HEK293 (cell line): ENCODE measurements at regions not wholly inside any gene's neighbourhood (a gene's known extent, or its start where the extent isn't known, plus 50 kb on each side); places are given as distances from the start of the nearest gene placed in this dataset.

Experiments
- CTCF ChIA-PET: fragments of 350-600 bp; formaldehyde crosslinking; extraction: SDS; loops from one replicate; lab custom pipeline; 2021; ENCODE audit warnings: antibody characterized with exemption; lab: Yijun Ruan, JAX
- POLR2A ChIA-PET: fragments of 300-600 bp; formaldehyde crosslinking; extraction: SDS; loops from one replicate; lab custom pipeline; 2020; ENCODE audit warnings: antibody characterized with exemption, inconsistent platforms; lab: Yijun Ruan, JAX
- H3K27ac ChIP-seq: fragments of 200-500 bp; sonication (Bioruptor generic); 2 replicates; pipeline ENCODE4 v1.5.1; 2014; ENCODE audit warnings: low read depth, low read length, control low read depth, inconsistent platforms; ENCODE audit errors: extremely low read depth
- H3K36me3 ChIP-seq, 2 experiments: fragments of 200-500 bp in 1 of 2; sonication (Bioruptor generic) in 1 of 2; 1 replicate in 1 of 2; 2 replicates in 1 of 2; pipeline ENCODE4 v1.5.1; 2014 to 2017; ENCODE audit warnings: inconsistent platforms in 2 of 2, low read length in 2 of 2; ENCODE audit not compliant: control insufficient read depth in 2 of 2, insufficient read depth in 1 of 2
- H3K4me1 ChIP-seq: fragments of 200-500 bp; sonication (Bioruptor generic); 2 replicates; pipeline ENCODE4 v1.5.1; 2014; ENCODE audit warnings: mild to moderate bottlenecking, low read length, inconsistent platforms; ENCODE audit not compliant: control insufficient read depth, insufficient read depth
- H3K4me3 ChIP-seq: 2 replicates; pipeline ENCODE4 v1.5.1; 2011; ENCODE audit warnings: low read depth, mild to moderate bottlenecking, control low read depth, low read length, moderate library complexity
- H3K9me3 ChIP-seq: fragments of 200-500 bp; sonication (Bioruptor generic); 2 replicates; pipeline ENCODE4 v1.5.1; 2014; ENCODE audit warnings: low read depth, low read length, inconsistent platforms; ENCODE audit not compliant: control insufficient read depth, insufficient read depth
- GLIS2 ChIP-seq: fragments of 450-650 bp; formaldehyde crosslinking; IDR thresholded peaks from 2 replicates; pipeline ENCODE4 v1.5.1; 2016; ENCODE audit warnings: missing biosample characterization, missing genetic modification characterization
- TSHZ1 ChIP-seq: fragments of 450-650 bp; formaldehyde crosslinking; IDR thresholded peaks from 2 replicates; pipeline ENCODE4 v1.5.1; 2016; ENCODE audit warnings: missing biosample characterization, missing genetic modification characterization, borderline replicate concordance
- YY2 ChIP-seq: fragments of 450-650 bp; formaldehyde crosslinking; IDR thresholded peaks from 2 replicates; pipeline ENCODE4 v1.5.1; 2016; ENCODE audit warnings: missing biosample characterization, missing genetic modification characterization
- ZBTB17 ChIP-seq: fragments of 450-650 bp; formaldehyde crosslinking; IDR thresholded peaks from 2 replicates; pipeline ENCODE4 v1.5.1; 2016; ENCODE audit warnings: missing biosample characterization, missing genetic modification characterization
- ZBTB8A ChIP-seq: fragments of 450-650 bp; formaldehyde crosslinking; IDR thresholded peaks from 2 replicates; pipeline ENCODE4 v1.5.1; 2016; ENCODE audit warnings: missing biosample characterization, missing genetic modification characterization
- ZNF112 ChIP-seq: fragments of 450-650 bp; formaldehyde crosslinking; IDR thresholded peaks from 2 replicates; pipeline ENCODE4 v1.5.0; 2017; ENCODE audit warnings: missing biosample characterization, missing genetic modification characterization
- ZNF138 ChIP-seq: fragments of 450-650 bp; formaldehyde crosslinking; IDR thresholded peaks from 2 replicates; pipeline ENCODE4 v1.5.1; 2016; ENCODE audit warnings: missing biosample characterization, missing genetic modification characterization, borderline replicate concordance
- ZNF155 ChIP-seq: fragments of 450-650 bp; formaldehyde crosslinking; IDR thresholded peaks from 2 replicates; pipeline ENCODE4 v1.5.1; 2016; ENCODE audit warnings: missing biosample characterization, missing genetic modification characterization
- ZNF157 ChIP-seq: fragments of 450-650 bp; formaldehyde crosslinking; IDR thresholded peaks from 2 replicates; pipeline ENCODE4 v1.5.1; 2016; ENCODE audit warnings: missing biosample characterization, missing genetic modification characterization
- ZNF280D ChIP-seq: fragments of 450-650 bp; formaldehyde crosslinking; IDR thresholded peaks from 2 replicates; pipeline ENCODE4 v1.5.1; 2016; ENCODE audit warnings: missing biosample characterization, missing genetic modification characterization
- ZNF366 ChIP-seq: fragments of 450-650 bp; formaldehyde crosslinking; conservative IDR thresholded peaks from 2 replicates; pipeline ENCODE4 v1.5.1; 2016; ENCODE audit warnings: missing biosample characterization, missing genetic modification characterization
- ZNF37A ChIP-seq: fragments of 450-650 bp; IDR thresholded peaks from 2 replicates; pipeline ENCODE4 v1.5.1; 2018; ENCODE audit warnings: missing biosample characterization, missing genetic modification characterization
- ZNF473 ChIP-seq: fragments of 450-650 bp; formaldehyde crosslinking; IDR thresholded peaks from 2 replicates; pipeline ENCODE4 v1.5.1; 2017; ENCODE audit warnings: missing biosample characterization, missing genetic modification characterization
- ZNF548 ChIP-seq: fragments of 450-650 bp; formaldehyde crosslinking; IDR thresholded peaks from 2 replicates; pipeline ENCODE4 v1.5.1; 2016; ENCODE audit warnings: missing biosample characterization, missing genetic modification characterization
- ZNF558 ChIP-seq: fragments of 450-650 bp; formaldehyde crosslinking; IDR thresholded peaks from 2 replicates; pipeline ENCODE4 v1.5.1; 2016; ENCODE audit warnings: missing biosample characterization, missing genetic modification characterization
- ZNF585B ChIP-seq: fragments of 450-650 bp; formaldehyde crosslinking; IDR thresholded peaks from 2 replicates; pipeline ENCODE4 v1.5.1; 2016; ENCODE audit warnings: missing biosample characterization, missing genetic modification characterization
- ZNF76 ChIP-seq: fragments of 450-650 bp; formaldehyde crosslinking; IDR thresholded peaks from 2 replicates; pipeline ENCODE4; 2016; ENCODE audit warnings: low read depth, missing biosample characterization, missing genetic modification characterization, borderline replicate concordance

- Histone ChIP-seq H3K4me3 (no peak overlapping the region), H3K27ac (no peak overlapping the region), H3K9me3 (no peaks in the 10 kb centered on the region), H3K36me3 (no peaks in the 10 kb centered on the region), H3K4me1 (peaks cover 4% of the 10 kb centered on the region; the same call in 1 of the 2 replicates)
- POLR2A ChIA-PET: no interaction called here
- TF ChIP-seq ZNF473 (tag by site-specific recombination): no peak
- TF ChIP-seq ZNF76: no peak
- TF ChIP-seq ZNF112 (tag by site-specific recombination): no peak
- CTCF ChIA-PET: interaction anchor here (0.7 to 1.4 kb wide), 5 partner anchors 11 to 152 kb away, joined by 3 to 5 read pairs (median 3); partner anchors contain the start of gene BOC
Measured at GRCh38 chr3:113136544-113136943, 74.8 kb upstream of the BOC start.

- TF ChIP-seq ZNF558 (no peak), ZNF157 (tag by site-specific recombination) (no peak), TSHZ1 (no peak)
- H3K4me3 ChIP-seq: no peak overlapping the region
- CTCF ChIA-PET: no interaction called here
- H3K9me3 ChIP-seq: no peaks in the 10 kb centered on the region
- H3K27ac ChIP-seq: no peak overlapping the region
- H3K4me1 ChIP-seq: no peaks in the 10 kb centered on the region
- no peaks in the 10 kb centered on the region for H3K36me3 ChIP-seq
- POLR2A ChIA-PET: no interaction called here
Measured at GRCh38 chr3:113138839-113139743, 72.3 kb upstream of the BOC start.

- no peak overlapping the region for H3K27ac ChIP-seq
- H3K4me1 ChIP-seq: no peaks in the 10 kb centered on the region
- ChIA-PET CTCF (interaction anchor here (0.6 kb wide), 2 partner anchors 39 to 684 kb away, joined by 3 read pairs; no protein-coding TSS in a partner anchor), POLR2A (interaction anchor here (0.6 kb wide), 1 partner anchor 183 kb away, joined by 3 read pairs; no protein-coding TSS in a partner anchor)
- no peaks in the 10 kb centered on the region for H3K36me3 ChIP-seq
- no peaks in the 10 kb centered on the region for H3K9me3 ChIP-seq
- TF ChIP-seq ZNF366 (tag by site-specific recombination) (no peak), ZNF585B (tag by site-specific recombination) (no peak), ZNF548 (tag by site-specific recombination) (no peak), ZNF280D (tag by site-specific recombination) (no peak)
- no peak overlapping the region for H3K4me3 ChIP-seq
Measured at GRCh38 chr3:113140876-113141275, 70.5 kb upstream of the BOC start.

GRCh38 chr3:113141543-113141942 is 69.8 kb upstream of the BOC start:
- Histone ChIP-seq H3K27ac (no peak overlapping the region), H3K4me1 (no peaks in the 10 kb centered on the region), H3K4me3 (no peak overlapping the region), H3K36me3 (no peaks in the 10 kb centered on the region), H3K9me3 (no peaks in the 10 kb centered on the region)
- CTCF ChIA-PET: interaction anchor here (0.6 kb wide), 1 partner anchor 684 kb away, joined by 3 read pairs; no protein-coding TSS in a partner anchor
- POLR2A ChIA-PET: no interaction called here
- TF ChIP-seq GLIS2 (no peak), ZNF280D (tag by site-specific recombination) (no peak), ZNF138 (tag by site-specific recombination) (no peak), ZNF37A (tag by site-specific recombination) (no peak), YY2 (no peak), ZBTB17 (tag by site-specific recombination) (no peak), ZNF155 (tag by site-specific recombination) (no peak), ZNF548 (tag by site-specific recombination) (no peak), ZBTB8A (tag by site-specific recombination) (no peak)
